HG02852 (cell line): ENCODE measurements at regions not wholly inside any gene's neighbourhood (a gene's known extent, or its start where the extent isn't known, plus 50 kb on each side); places are given as distances from the start of the nearest gene placed in this dataset.

ENCODE experiments used
- ATAC-seq: cut with Tn5 transposase; IDR thresholded peaks from one replicate; pipeline ENCODE4 v1.9.1; 2021; ENCODE audit warnings: mild to moderate bottlenecking, moderate library complexity; ENCODE audit not compliant: unreplicated experiment

- no peak for ATAC-seq
These were observed 173.5 kb downstream of the DLL1 start for GRCh38 chr6:170117111-170117972.

GRCh38 chr6:170116636-170117035 lies 174.2 kb downstream of the DLL1 start:
- no peak for ATAC-seq

- ATAC-seq, result no peak
These were observed 175.7 kb downstream of the DLL1 start for GRCh38 chr6:170114956-170115855.

GRCh38 chr6:170114187-170114945 lies 176.5 kb downstream of the DLL1 start:
- no peak for ATAC-seq

GRCh38 chr6:170113141-170113540 lies 177.7 kb downstream of the DLL1 start:
- no peak for ATAC-seq

GRCh38 chr6:170112583-170112860 lies 178.4 kb downstream of the DLL1 start:
- ATAC-seq, result no peak

GRCh38 chr6:170111816-170112582 lies 178.9 kb downstream of the DLL1 start:
- ATAC-seq, result no peak

GRCh38 chr6:170111141-170111664 lies 179.7 kb downstream of the DLL1 start:
- ATAC-seq, result no peak

GRCh38 chr6:170110201-170111140 lies 180.4 kb downstream of the DLL1 start:
- ATAC-seq, result no peak

GRCh38 chr6:170108890-170109587 lies 181.8 kb downstream of the DLL1 start:
- ATAC-seq, result no peak

- ATAC-seq, result no peak
These were observed 182.4 kb downstream of the DLL1 start for GRCh38 chr6:170108456-170108855.

GRCh38 chr6:170107606-170108222 lies 183.2 kb downstream of the DLL1 start:
- ATAC-seq, result no peak

- no peak for ATAC-seq
These were observed 183.9 kb downstream of the DLL1 start for GRCh38 chr6:170106906-170107525.

GRCh38 chr6:170102582-170103481 lies 188.0 kb downstream of the DLL1 start:
- ATAC-seq, result no peak

- no peak for ATAC-seq
These were observed 188.8 kb downstream of the DLL1 start for GRCh38 chr6:170102038-170102437.

GRCh38 chr6:170101281-170102035 lies 189.4 kb downstream of the DLL1 start:
- ATAC-seq, result no peak
